HepG2 (cell line): ENCODE measurements at regions not wholly inside any gene's neighbourhood (a gene's known extent, or its start where the extent isn't known, plus 50 kb on each side); places are given as distances from the start of the nearest gene placed in this dataset.

ENCODE experiments used
- ATAC-seq: fragments of 200-7000 bp; cut with Tn5 transposase; 3 replicates; pipeline ENCODE4 v1.9.1; 2020; ENCODE audit warnings: mild to moderate bottlenecking, moderate library complexity
- BruUV-seq: library from RNA; stranded (reverse); fragments of 400-500 nt; replicated peaks from 2 replicates; lab custom pipeline; 2021; lab: Mats Ljungman, UMichigan
- CTCF ChIA-PET: fragments of 300-600 bp; formaldehyde crosslinking; extraction: SDS; loops from one replicate; lab custom pipeline; 2021; ENCODE audit warnings: low total read pairs, inconsistent platforms, low intra/inter-chr PET ratio; lab: Yijun Ruan, JAX
- POLR2A ChIA-PET: fragments of 350-600 bp; sonication (Branson Sonifier 250); formaldehyde crosslinking; loops from one replicate; lab custom pipeline; 2020; ENCODE audit warnings: antibody characterized with exemption, inconsistent platforms; lab: Yijun Ruan, JAX
- DNase-seq: peaks from one replicate; pipeline ENCODE4 v3.0.0-alpha.2; 2015; ENCODE audit warnings: low spot score
- FAIRE-seq: peaks from 3 replicates; lab custom pipeline; 2011; peaks lifted over from hg19 to GRCh38; lab: Jason Lieb, UNC
- H2AFZ ChIP-seq: one replicate; pipeline ENCODE4 v1.6.1; 2011; ENCODE audit warnings: low read length, inconsistent platforms
- H3K27ac ChIP-seq: fragments of 300-600 bp; 3 replicates; pipeline ENCODE4 v1.8.0; 2011; ENCODE audit warnings: mixed run types, mild to moderate bottlenecking, mixed read lengths, low read length, inconsistent platforms; ENCODE audit not compliant: insufficient read depth; ENCODE audit errors: extremely low read length
- H3K27me3 ChIP-seq, 2 experiments: fragments of 200-600 bp in 1 of 2; 2 replicates in 1 of 2; 3 replicates in 1 of 2; pipeline versions ENCODE4 v1.6.0 to v1.8.0; 2011; ENCODE audit warnings: low read length in 2 of 2, mild to moderate bottlenecking in 2 of 2, moderate library complexity in 2 of 2, inconsistent platforms in 1 of 2; ENCODE audit not compliant: insufficient read depth in 2 of 2, control insufficient read depth in 1 of 2
- H3K36me3 ChIP-seq, 2 experiments: fragments of 200-600 bp in 1 of 2; replicated peaks in 1 of 2; 2 replicates in 1 of 2; 3 replicates in 1 of 2; pipeline versions ENCODE4 v1.5.1 to v1.8.0; 2011; ENCODE audit warnings: low read length in 2 of 2, inconsistent platforms in 1 of 2; ENCODE audit not compliant: insufficient read depth in 2 of 2, control insufficient read depth in 1 of 2
- H3K4me1 ChIP-seq: 2 replicates; pipeline ENCODE4 v1.5.1; 2012; ENCODE audit warnings: low read length, inconsistent platforms; ENCODE audit not compliant: insufficient read depth
- H3K4me2 ChIP-seq: 2 replicates; pipeline ENCODE4 v1.6.0; 2011; ENCODE audit warnings: low read depth, low read length, inconsistent platforms
- H3K4me3 ChIP-seq, 3 experiments: fragments of 200-600 bp in 1 of 3; sonication (generic), shearing (Covaris generic) in 1 of 3; replicated peaks in 1 of 3; 2 replicates each; pipeline ENCODE4 v1.5.1; 2011 to 2016; ENCODE audit warnings: low read length in 3 of 3, inconsistent platforms in 2 of 3, low read depth in 2 of 3, mild to moderate bottlenecking in 2 of 3, control low read depth in 1 of 3, mixed read lengths in 1 of 3; ENCODE audit not compliant: insufficient read depth in 1 of 3
- H3K79me2 ChIP-seq: one replicate; pipeline ENCODE4 v1.6.1; 2011; ENCODE audit warnings: low read length, inconsistent platforms; ENCODE audit not compliant: insufficient read depth
- H3K9ac ChIP-seq: 2 replicates; pipeline ENCODE4 v1.6.0; 2011; ENCODE audit warnings: mild to moderate bottlenecking, low read depth, low read length, inconsistent platforms; ENCODE audit not compliant: insufficient read depth
- H3K9me3 ChIP-seq: 2 replicates; pipeline ENCODE4 v1.5.1; 2012; ENCODE audit warnings: mild to moderate bottlenecking, low read length
- H4K20me1 ChIP-seq: 2 replicates; pipeline ENCODE4 v1.6.0; 2011; ENCODE audit warnings: inconsistent platforms, mild to moderate bottlenecking, low read length, moderate library complexity; ENCODE audit not compliant: insufficient read depth
- ARID2 ChIP-seq: sonication (generic); formaldehyde crosslinking; IDR thresholded peaks from 2 replicates; pipeline ENCODE4 v1.8.1; 2022; ENCODE audit warnings: mild to moderate bottlenecking, missing genetic modification reagents, borderline replicate concordance
- GZF1 ChIP-seq: sonication (generic); formaldehyde crosslinking; IDR thresholded peaks from 2 replicates; pipeline ENCODE4 v1.5.1; 2020; ENCODE audit warnings: mild to moderate bottlenecking, missing genetic modification reagents
- HNF1B ChIP-seq: sonication (generic); formaldehyde crosslinking; IDR thresholded peaks from 2 replicates; pipeline ENCODE4 v1.5.1; 2020; ENCODE audit warnings: mild to moderate bottlenecking, moderate library complexity, missing genetic modification reagents
- RFX1 ChIP-seq: fragments of 450-650 bp; IDR thresholded peaks from 2 replicates; pipeline ENCODE4 v1.6.1; 2017
- SKI ChIP-seq: fragments of 450-650 bp; IDR thresholded peaks from one replicate; pipeline ENCODE4 v1.6.1; 2018; ENCODE audit warnings: mild to moderate bottlenecking; ENCODE audit not compliant: partially characterized antibody
- SMYD3 ChIP-seq: sonication (generic); formaldehyde crosslinking; IDR thresholded peaks from 2 replicates; pipeline ENCODE4 v1.8.1; 2023; ENCODE audit warnings: mild to moderate bottlenecking, missing genetic modification reagents
- SRY ChIP-seq: sonication (generic); formaldehyde crosslinking; IDR thresholded peaks from 2 replicates; pipeline ENCODE4 v1.8.0; 2022; ENCODE audit warnings: mild to moderate bottlenecking, missing genetic modification reagents
- TOE1 ChIP-seq: sonication (generic); formaldehyde crosslinking; IDR thresholded peaks from 2 replicates; pipeline ENCODE4 v1.4.0; 2020; ENCODE audit warnings: mild to moderate bottlenecking, missing genetic modification reagents
- ZNF260 ChIP-seq: sonication (generic); formaldehyde crosslinking; IDR thresholded peaks from 2 replicates; pipeline ENCODE4 v1.4.0; 2020; ENCODE audit warnings: missing genetic modification reagents, low read depth, mild to moderate bottlenecking, borderline replicate concordance
- ZNF441 ChIP-seq: sonication (generic); formaldehyde crosslinking; IDR thresholded peaks from 2 replicates; pipeline ENCODE4 v1.7.0; 2021; ENCODE audit warnings: missing genetic modification reagents, borderline replicate concordance
- ZNF639 ChIP-seq: conservative IDR thresholded peaks from 2 replicates; pipeline ENCODE4 v1.6.1; 2018; ENCODE audit warnings: missing genetic modification reagents
- ZNF746 ChIP-seq: sonication (generic); formaldehyde crosslinking; IDR thresholded peaks from 2 replicates; pipeline ENCODE4 v1.8.0; 2022; ENCODE audit warnings: mild to moderate bottlenecking, missing genetic modification reagents
- ZZZ3 ChIP-seq: sonication (generic); formaldehyde crosslinking; IDR thresholded peaks from 2 replicates; pipeline ENCODE4 v1.4.0; 2020; ENCODE audit warnings: missing genetic modification reagents, mild to moderate bottlenecking, borderline replicate concordance
- WGBS: methylation state at CpG from one replicate; pipeline ENCODE4 v1.1.6; 2017; ENCODE audit warnings: low lambda C conversion rate; 5-methylcytosine and 5-hydroxymethylcytosine counted together
- in situ Hi-C: cut with HindIII; loops from 2 replicates; pipeline ENCODE4 v1.10.0; 2017; ENCODE audit warnings: low pct_unique_long_range_greater_than_20kb; ENCODE audit not compliant: extremely low pct_ligation_motif_present
- intact Hi-C: fragments of 100-400 bp; cut with micrococcal nuclease; formaldehyde crosslinking; loops from one replicate; pipeline ENCODE4 v1.10.0; 2022; ENCODE audit not compliant: unreplicated experiment

GRCh38 chr3:135781026-135781815 is 184.3 kb upstream of the PPP2R3A start (continued):
- TF ChIP-seq HNF1B (CRISPR knock-in tag) = no peak

GRCh38 chr3:135784557-135784956 is 181.0 kb upstream of the PPP2R3A start:
- in situ Hi-C loops = no loop called here
- Histone ChIP-seq H3K27me3 (no peaks in the 10 kb centered on the region), H2AFZ (no peak overlapping the region), H4K20me1 (no peaks in the 10 kb centered on the region), H3K9me3 (peaks cover 16% of the 10 kb centered on the region), H3K4me1 (no peaks in the 10 kb centered on the region), H3K27ac (no peak overlapping the region), H3K4me3 (no peak overlapping the region), H3K9ac (no peak overlapping the region), H3K79me2 (no peaks in the 10 kb centered on the region), H3K36me3 (no peaks in the 10 kb centered on the region), H3K4me2 (no peak overlapping the region)
- intact Hi-C loops = no loop called here
- ChIA-PET POLR2A (no interaction called here), CTCF (no interaction called here)
- no peak for FAIRE-seq
- no TSS peak for BruUV-seq
- WGBS = 3% methylated on average over 1 of the region's 1 CpG
- ATAC-seq = no peak
- no peak for TF ChIP-seq TOE1 (CRISPR knock-in tag)
- TF ChIP-seq ZZZ3 = no peak
- TF ChIP-seq SRY = no peak
- TF ChIP-seq ZNF441 = no peak
- no peak for TF ChIP-seq GZF1
- TF ChIP-seq ZNF639 (CRISPR knock-in tag) = no peak
- TF ChIP-seq SKI = no peak
- TF ChIP-seq ARID2 (CRISPR knock-in tag) = no peak
- TF ChIP-seq ZNF260 (CRISPR knock-in tag) = no peak
- no peak for TF ChIP-seq RFX1
- no peak for TF ChIP-seq ZNF746 (CRISPR knock-in tag)
- TF ChIP-seq SMYD3 (CRISPR knock-in tag) = no peak
- no peak for DNase-seq
